ENCODE measurements at regions not wholly inside any gene's neighbourhood (a gene's known extent, or its start where the extent isn't known, plus 50 kb on each side); places are given as distances from the start of the nearest gene placed in this dataset.
A peak's percentile ranks its signal among the peaks of the same experiment; 100 is the strongest.

DNA sequence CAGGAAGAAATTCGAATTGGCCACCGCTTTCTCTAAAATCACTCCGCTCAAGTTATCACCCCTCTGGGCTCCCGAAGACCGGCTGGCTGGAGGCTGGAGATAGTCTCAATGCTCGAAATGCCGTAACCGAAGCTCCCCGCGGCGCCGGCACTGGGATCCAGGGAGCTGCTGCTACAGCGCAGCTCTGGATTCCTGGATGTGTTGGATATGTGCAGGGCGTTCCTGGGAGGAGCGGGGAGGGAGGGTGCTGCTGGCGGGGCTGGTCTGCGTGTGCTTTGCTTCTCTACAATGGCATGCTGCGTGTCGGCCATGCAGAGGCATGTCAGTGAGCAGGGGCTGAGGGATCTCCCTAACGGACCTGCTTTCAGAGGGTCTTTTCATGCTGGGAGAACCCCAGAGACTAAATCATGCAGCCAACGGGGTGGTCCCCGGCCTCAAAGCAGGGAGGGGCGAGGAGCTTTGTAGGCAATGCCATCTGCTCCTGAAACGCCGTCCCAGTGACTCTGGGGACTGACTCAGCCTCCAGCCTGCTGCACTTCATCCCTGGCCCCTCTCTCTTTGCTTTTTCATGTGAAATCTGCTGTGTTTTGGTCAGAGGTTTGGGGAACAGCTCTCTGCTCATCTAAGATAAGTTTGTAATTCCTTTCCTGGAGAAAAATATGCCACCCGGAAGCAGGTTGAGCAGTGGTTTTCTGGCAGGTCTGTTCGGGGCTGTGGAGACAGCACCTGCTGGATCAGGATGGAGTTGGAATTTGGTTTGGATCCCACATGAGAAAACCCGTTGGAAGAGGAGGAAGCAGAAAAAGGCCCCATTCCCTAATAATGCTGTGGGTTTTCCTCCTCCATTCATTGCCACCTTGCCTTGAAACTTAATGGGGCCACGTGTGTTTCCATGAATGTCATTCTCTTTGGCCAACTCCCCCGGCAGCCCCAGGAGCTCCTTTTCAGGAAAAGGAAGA lies 311.4 kb downstream of the SEC14L1 start (continued):
- TF ChIP-seq BRD4 (CRISPR knock-in tag; IDR thresholded peaks at IDR 0.05) (0 out of 2 replicates have a peak, but pooled peaks have one; percentile 38), ZZZ3 (CRISPR knock-in tag; IDR thresholded peaks at IDR 0.05; ENCODE audit: borderline replicate concordance) (no peak), NCOA5 (CRISPR knock-in tag; IDR thresholded peaks at IDR 0.05) (no peak), IRF9 (CRISPR knock-in tag; IDR thresholded peaks at IDR 0.05; ENCODE audit: borderline replicate concordance) (peak; percentile 11; the same call in 1 of the 2 replicates), ZNF572 (CRISPR knock-in tag; IDR thresholded peaks at IDR 0.05) (0 out of 2 replicates have a peak, but pooled peaks have one; percentile 42), TMF1 (CRISPR knock-in tag; IDR thresholded peaks at IDR 0.05; ENCODE audit: low read depth) (no peak), ZNF574 (CRISPR knock-in tag; IDR thresholded peaks at IDR 0.05) (no peak), HNRNPL (IDR thresholded peaks at IDR 0.05; ENCODE audit: low read depth, low read length) (0 out of 2 replicates have a peak, but pooled peaks have one; percentile 65), MED8 (CRISPR knock-in tag; IDR thresholded peaks at IDR 0.05; ENCODE audit: insufficient replicate concordance) (no peak), ZNF549 (CRISPR knock-in tag; IDR thresholded peaks at IDR 0.05) (no peak), SYNCRIP (IDR thresholded peaks at IDR 0.05; ENCODE audit: insufficient read depth, low read depth, low read length) (no peak), SOX5 (CRISPR knock-in tag; IDR thresholded peaks at IDR 0.05; ENCODE audit: borderline replicate concordance) (no peak), ZNF800 (CRISPR knock-in tag; IDR thresholded peaks at IDR 0.05) (no peak), ZNF12 (CRISPR knock-in tag; IDR thresholded peaks at IDR 0.05) (no peak), ZNF33A (CRISPR knock-in tag; IDR thresholded peaks at IDR 0.05; ENCODE audit: borderline replicate concordance) (no peak)
- TF ChIP-seq, protein P1, sequence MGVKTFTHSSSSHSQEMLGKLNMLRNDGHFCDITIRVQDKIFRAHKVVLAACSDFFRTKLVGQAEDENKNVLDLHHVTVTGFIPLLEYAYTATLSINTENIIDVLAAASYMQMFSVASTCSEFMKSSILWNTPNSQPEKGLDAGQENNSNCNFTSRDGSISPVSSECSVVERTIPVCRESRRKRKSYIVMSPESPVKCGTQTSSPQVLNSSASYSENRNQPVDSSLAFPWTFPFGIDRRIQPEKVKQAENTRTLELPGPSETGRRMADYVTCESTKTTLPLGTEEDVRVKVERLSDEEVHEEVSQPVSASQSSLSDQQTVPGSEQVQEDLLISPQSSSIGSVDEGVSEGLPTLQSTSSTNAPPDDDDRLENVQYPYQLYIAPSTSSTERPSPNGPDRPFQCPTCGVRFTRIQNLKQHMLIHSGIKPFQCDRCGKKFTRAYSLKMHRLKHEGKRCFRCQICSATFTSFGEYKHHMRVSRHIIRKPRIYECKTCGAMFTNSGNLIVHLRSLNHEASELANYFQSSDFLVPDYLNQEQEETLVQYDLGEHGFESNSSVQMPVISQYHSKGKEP (CRISPR knock-in tag; IDR thresholded peaks at IDR 0.05): 0 out of 2 replicates have a peak, but pooled peaks have one; percentile 62

All from HepG2 (cell line).